Keratinocyte (primary cell): ENCODE measurements at regions not wholly inside any gene's neighbourhood (a gene's known extent, or its start where the extent isn't known, plus 50 kb on each side); places are given as distances from the start of the nearest gene placed in this dataset.

Experiments used
- DNase-seq: peaks from one replicate; pipeline ENCODE4 v3.0.0-alpha.2; 2011; ENCODE audit warnings: low read depth, missing footprints, low spot score
- FAIRE-seq: peaks from 2 replicates; lab custom pipeline; 2011; peaks lifted over from hg19 to GRCh38; lab: Jason Lieb, UNC
- H2AFZ ChIP-seq: 2 replicates; pipeline ENCODE4 v1.6.0; 2012; ENCODE audit warnings: low read length, control low read depth, inconsistent platforms; ENCODE audit not compliant: control insufficient read depth
- H3K27ac ChIP-seq: 2 replicates; pipeline ENCODE4 v1.5.1; 2011; ENCODE audit warnings: low read length; ENCODE audit not compliant: control insufficient read depth, insufficient read depth
- H3K27me3 ChIP-seq: 3 replicates; pipeline ENCODE4 v1.6.0; 2011; ENCODE audit warnings: low read length; ENCODE audit not compliant: control insufficient read depth, insufficient read depth; ENCODE audit errors: extremely low read depth
- H3K36me3 ChIP-seq, 2 experiments: 2 replicates in 1 of 2; 3 replicates in 1 of 2; pipeline ENCODE4 v1.5.1; 2011; ENCODE audit warnings: low read length in 2 of 2, mild to moderate bottlenecking in 1 of 2; ENCODE audit not compliant: control insufficient read depth in 2 of 2, insufficient read depth in 2 of 2; ENCODE audit errors: extremely low read depth in 1 of 2
- H3K4me1 ChIP-seq: 3 replicates; pipeline ENCODE4 v1.5.1; 2011; ENCODE audit warnings: low read length; ENCODE audit not compliant: control insufficient read depth, insufficient read depth; ENCODE audit errors: extremely low read depth
- H3K4me2 ChIP-seq: 3 replicates; pipeline ENCODE4 v1.6.0; 2011; ENCODE audit warnings: low read depth, low read length; ENCODE audit not compliant: control insufficient read depth, insufficient read depth; ENCODE audit errors: extremely low read depth
- H3K4me3 ChIP-seq, 3 experiments: fragments of 200-600 bp in 1 of 3; sonication (generic) in 1 of 3; 2 replicates in 2 of 3; 3 replicates in 1 of 3; pipeline ENCODE4 v1.5.1; 2011 to 2016; ENCODE audit warnings: low read length in 3 of 3, mild to moderate bottlenecking in 3 of 3, control low read depth in 2 of 3, inconsistent platforms in 1 of 3, low read depth in 1 of 3, mixed read lengths in 1 of 3, mixed run types in 1 of 3, moderate library complexity in 1 of 3; ENCODE audit not compliant: control insufficient read depth in 2 of 3, insufficient read depth in 2 of 3; ENCODE audit errors: extremely low read depth in 1 of 3
- H3K79me2 ChIP-seq: 2 replicates; pipeline ENCODE4 v1.6.0; 2012; ENCODE audit warnings: low read length; ENCODE audit not compliant: control insufficient read depth, insufficient read depth
- H3K9ac ChIP-seq: 3 replicates; pipeline ENCODE4 v1.6.0; 2011; ENCODE audit warnings: low read length; ENCODE audit not compliant: control insufficient read depth, insufficient read depth; ENCODE audit errors: extremely low read depth
- H3K9me1 ChIP-seq: 3 replicates; pipeline ENCODE4 v1.6.0; 2011; ENCODE audit warnings: low read length; ENCODE audit not compliant: control insufficient read depth, insufficient read depth; ENCODE audit errors: extremely low read depth
- H3K9me3 ChIP-seq: 2 replicates; pipeline ENCODE4 v1.5.1; 2012; ENCODE audit warnings: low read depth, low read length; ENCODE audit not compliant: control insufficient read depth
- H4K20me1 ChIP-seq: 3 replicates; pipeline ENCODE4 v1.6.0; 2011; ENCODE audit warnings: low read length; ENCODE audit not compliant: control insufficient read depth, insufficient read depth; ENCODE audit errors: extremely low read depth
- CTCF ChIP-seq, 3 experiments: IDR thresholded peaks in 1 of 3; conservative IDR thresholded peaks in 1 of 3; optimal IDR thresholded peaks in 1 of 3; 2 replicates in 2 of 3; 3 replicates in 1 of 3; pipeline versions ENCODE3 to v1.5.1; 2011; ENCODE audit warnings: low read length in 3 of 3, mild to moderate bottlenecking in 3 of 3, moderate library complexity in 2 of 3, control low read depth in 1 of 3, inconsistent platforms in 1 of 3; ENCODE audit not compliant: insufficient read depth in 2 of 3; ENCODE audit errors: extremely low read depth in 1 of 3
- EZH2 ChIP-seq: IDR thresholded peaks from one replicate; pipeline ENCODE4 v1.6.1; 2012; ENCODE audit warnings: inconsistent platforms, mild to moderate bottlenecking, low read length, moderate library complexity
- dilution Hi-C: fragments of 300-500 bp; cut with MboI; formaldehyde crosslinking; loops from one replicate; pipeline ENCODE4 v1.7.0; 2020; ENCODE audit warnings: low sequenced_read_pairs; ENCODE audit not compliant: extremely low pct_ligation_motif_present

GRCh38 chr2:173716458-173717052 is 248.6 kb downstream of the SP3 start:
- Histone ChIP-seq H3K9me1 (no peaks in the 10 kb centered on the region), H3K4me3 (no peak overlapping the region), H3K9me3 (no peaks in the 10 kb centered on the region), H3K4me2 (no peak overlapping the region), H3K36me3 (no peaks in the 10 kb centered on the region), H3K79me2 (no peaks in the 10 kb centered on the region), H2AFZ (no peak overlapping the region), H3K27ac (no peak overlapping the region), H3K4me1 (peaks cover 19% of the 10 kb centered on the region), H3K9ac (no peak overlapping the region), H4K20me1 (no peaks in the 10 kb centered on the region), H3K27me3 (no peaks in the 10 kb centered on the region)
- dilution Hi-C loops = no loop called here
- FAIRE-seq (peak; percentile 89), DNase-seq (peak; percentile 52)
- TF ChIP-seq CTCF (optimal IDR thresholded peaks at IDR 0.05 in 1 of 3, IDR thresholded peaks at IDR 0.05 in 1 of 3, conservative IDR thresholded peaks at IDR 0.05 in 1 of 3; ENCODE audit: extremely low read depth in 1 of 3, insufficient read depth in 2 of 3, low read length in 3 of 3) = peak in 2 of 3 experiments; percentile 24 to 26
- no peak for TF ChIP-seq EZH2

GRCh38 chr2:173719471-173719870 is 245.7 kb downstream of the SP3 start:
- TF ChIP-seq EZH2 (no peak), CTCF (optimal IDR thresholded peaks at IDR 0.05 in 1 of 3, IDR thresholded peaks at IDR 0.05 in 1 of 3, conservative IDR thresholded peaks at IDR 0.05 in 1 of 3; ENCODE audit: extremely low read depth in 1 of 3, insufficient read depth in 2 of 3, low read length in 3 of 3) (no peak)
- Histone ChIP-seq H3K4me1 (peaks cover 19% of the 10 kb centered on the region), H3K4me2 (no peak overlapping the region), H3K36me3 (no peaks in the 10 kb centered on the region), H2AFZ (no peak overlapping the region), H3K27me3 (no peaks in the 10 kb centered on the region), H4K20me1 (no peaks in the 10 kb centered on the region), H3K9me1 (no peaks in the 10 kb centered on the region), H3K4me3 (no peak overlapping the region), H3K79me2 (no peaks in the 10 kb centered on the region), H3K9ac (no peak overlapping the region), H3K27ac (no peak overlapping the region), H3K9me3 (no peaks in the 10 kb centered on the region)
- dilution Hi-C loops = no loop called here
- DNase-seq (no peak), FAIRE-seq (no peak)
